PC-3 (cell line): ENCODE measurements at regions not wholly inside any gene's neighbourhood (a gene's known extent, or its start where the extent isn't known, plus 50 kb on each side); places are given as distances from the start of the nearest gene placed in this dataset.

ENCODE experiments used
- CTCF ChIP-seq: fragments of 300-600 bp; sonication (generic); conservative IDR thresholded peaks from 2 replicates; pipeline ENCODE4 v1.5.1; 2017; ENCODE audit warnings: antibody characterized with exemption, low read depth, mild to moderate bottlenecking, low read length
- EZH2 ChIP-seq: fragments of 300-600 bp; sonication (generic); IDR thresholded peaks from one replicate; pipeline ENCODE4 v1.6.1; 2017; ENCODE audit warnings: antibody characterized with exemption, mild to moderate bottlenecking, low read length; ENCODE audit not compliant: unreplicated experiment
- EZH2phosphoT487 ChIP-seq: fragments of 300-600 bp; sonication (generic); IDR thresholded peaks from 2 replicates; pipeline ENCODE4 v1.6.1; 2018; ENCODE audit warnings: mild to moderate bottlenecking, antibody characterized with exemption, low read length, borderline replicate concordance

- TF ChIP-seq CTCF, result no peak
- TF ChIP-seq EZH2, result no peak
- TF ChIP-seq EZH2phosphoT487, result no peak
These were observed 492.5 kb upstream of the INTU start for GRCh38 chr4:127140306-127140705.
